K562 (cell line): ENCODE measurements at regions not wholly inside any gene's neighbourhood (a gene's known extent, or its start where the extent isn't known, plus 50 kb on each side); places are given as distances from the start of the nearest gene placed in this dataset.
A peak's percentile ranks its signal among the peaks of the same experiment; 100 is the strongest.

Source experiments
- ATAC-seq: fragments of 200-7000 bp; cut with Tn5 transposase; 3 replicates; pipeline ENCODE4 v1.9.1; 2020; ENCODE audit warnings: moderate library complexity
- BruUV-seq: library from RNA; stranded (reverse); fragments of 400-500 nt; replicated peaks from 2 replicates; lab custom pipeline; 2021; lab: Mats Ljungman, UMichigan
- CTCF ChIA-PET: fragments of 300-600 bp; formaldehyde crosslinking; extraction: SDS; loops from one replicate; lab custom pipeline; 2021; ENCODE audit warnings: low intra/inter-chr PET ratio; lab: Yijun Ruan, JAX
- POLR2A ChIA-PET: fragments of 300-600, 350-650 bp; sonication (Branson Sonifier 250); formaldehyde crosslinking; extraction: SDS; loops from one replicate; lab custom pipeline; 2021; ENCODE audit warnings: antibody characterized with exemption, inconsistent platforms; lab: Yijun Ruan, JAX
- DNase-seq, 4 experiments: peaks; one replicate each; pipeline versions ENCODE4 v3.0.0 to v3.0.0-alpha.2; 2011 to 2018; ENCODE audit warnings: low spot score in 3 of 4, mixed read lengths in 3 of 4; ENCODE audit errors: extremely low read depth in 1 of 4
- FAIRE-seq: peaks from 2 replicates; lab custom pipeline; 2011; peaks lifted over from hg19 to GRCh38; lab: Jason Lieb, UNC
- H2AFZ ChIP-seq: 2 replicates; pipeline ENCODE4 v1.6.0; 2011; ENCODE audit warnings: low read depth, low read length, control low read depth, inconsistent platforms
- H3K27ac ChIP-seq: fragments of 200-600 bp; 3 replicates; pipeline ENCODE4 v1.8.0; 2011; ENCODE audit warnings: low read depth, mild to moderate bottlenecking, control low read depth, inconsistent platforms, low read length, moderate library complexity, mixed read lengths; ENCODE audit errors: extremely low read depth
- H3K27me3 ChIP-seq, 2 experiments: fragments of 300-600 bp in 1 of 2; 2 replicates in 1 of 2; 3 replicates in 1 of 2; pipeline versions ENCODE4 v1.6.0 to v1.8.0; 2011; ENCODE audit warnings: inconsistent platforms in 2 of 2, low read length in 2 of 2, mild to moderate bottlenecking in 1 of 2, mixed read lengths in 1 of 2, moderate library complexity in 1 of 2; ENCODE audit not compliant: control insufficient read depth in 2 of 2, insufficient read depth in 2 of 2
- H3K36me3 ChIP-seq: fragments of 300-600 bp; 3 replicates; pipeline ENCODE4 v1.8.0; 2011; ENCODE audit warnings: mild to moderate bottlenecking, low read length, inconsistent platforms; ENCODE audit not compliant: control insufficient read depth, insufficient read depth
- H3K4me1 ChIP-seq, 2 experiments: fragments of 200-600 bp in 1 of 2; replicated peaks in 1 of 2; 2 replicates in 1 of 2; 3 replicates in 1 of 2; pipeline versions ENCODE4 v1.5.1 to v1.8.0; 2011; ENCODE audit warnings: inconsistent platforms in 2 of 2, low read length in 2 of 2, mild to moderate bottlenecking in 1 of 2, mixed read lengths in 1 of 2, moderate library complexity in 1 of 2; ENCODE audit not compliant: control insufficient read depth in 2 of 2, insufficient read depth in 2 of 2
- H3K4me2 ChIP-seq: 2 replicates; pipeline ENCODE4 v1.6.1; 2011; ENCODE audit warnings: low read length, control low read depth, inconsistent platforms, mixed read lengths; ENCODE audit not compliant: insufficient read depth
- H3K4me3 ChIP-seq: fragments of 200-600 bp; sonication (generic), shearing (Covaris generic); 2 replicates; pipeline ENCODE4 v1.5.1; 2016; ENCODE audit warnings: control low read depth, inconsistent platforms
- H3K79me2 ChIP-seq: fragments of 200-600 bp; 3 replicates; pipeline ENCODE4 v1.8.0; 2011; ENCODE audit warnings: low read length, inconsistent platforms; ENCODE audit not compliant: control insufficient read depth, insufficient read depth
- H3K9ac ChIP-seq, 2 experiments: 2 replicates each; pipeline versions ENCODE4 v1.6.0 to v1.6.1; 2011; ENCODE audit warnings: low read depth in 2 of 2, low read length in 2 of 2, control low read depth in 1 of 2, inconsistent platforms in 1 of 2, mild to moderate bottlenecking in 1 of 2, mixed read lengths in 1 of 2; ENCODE audit not compliant: insufficient read depth in 1 of 2
- H3K9me1 ChIP-seq: one replicate; pipeline ENCODE4 v1.6.0; 2011; ENCODE audit warnings: inconsistent platforms, mild to moderate bottlenecking, low read length, moderate library complexity; ENCODE audit not compliant: control insufficient read depth, insufficient read depth
- H3K9me3 ChIP-seq: replicated peaks from 2 replicates; pipeline ENCODE4 v1.5.1; 2011; ENCODE audit warnings: low read depth, low read length, inconsistent platforms; ENCODE audit not compliant: control insufficient read depth, insufficient read depth
- H4K20me1 ChIP-seq: replicated peaks from 2 replicates; pipeline ENCODE4 v1.6.1; 2011; ENCODE audit warnings: low read length, inconsistent platforms, mixed read lengths; ENCODE audit not compliant: control insufficient read depth, insufficient read depth
- CEBPG ChIP-seq, 3 experiments: fragments of 200-800 bp in 1 of 3; sonication (Bioruptor generic) in 1 of 3; sonication (generic) in 1 of 3; formaldehyde crosslinking in 1 of 3; IDR thresholded peaks in 2 of 3; conservative IDR thresholded peaks in 1 of 3; 2 replicates each; pipeline versions ENCODE4 v1.6.1 to v1.8.0; 2016 to 2022; ENCODE audit warnings: missing compliant biosample characterization in 2 of 3, missing genetic modification characterization in 2 of 3, mild to moderate bottlenecking in 1 of 3, missing genetic modification reagents in 1 of 3
- HDAC6 ChIP-seq: IDR thresholded peaks from 2 replicates; pipeline ENCODE4 v1.6.1; 2012; ENCODE audit warnings: low read depth, mild to moderate bottlenecking, control low read depth, inconsistent platforms, low read length, moderate library complexity
- HMG20B ChIP-seq: fragments of 250-450 bp; sonication (Bioruptor Pico); IDR thresholded peaks from 2 replicates; pipeline ENCODE4 v1.5.0; 2021; ENCODE audit warnings: mild to moderate bottlenecking
- MYBL2 ChIP-seq, 2 experiments: fragments of 450-650 bp in 1 of 2; sonication (generic) in 1 of 2; formaldehyde crosslinking in 1 of 2; IDR thresholded peaks; 2 replicates each; pipeline versions ENCODE4 v1.6.1 to v1.8.1; 2017 to 2022; ENCODE audit warnings: borderline replicate concordance in 1 of 2, inconsistent platforms in 1 of 2, low read depth in 1 of 2, mild to moderate bottlenecking in 1 of 2, missing genetic modification reagents in 1 of 2, moderate library complexity in 1 of 2
- NEUROD1 ChIP-seq: fragments of 150-350 bp; IDR thresholded peaks from 2 replicates; pipeline ENCODE4 v1.6.1; 2014; ENCODE audit warnings: borderline replicate concordance, low read length, low read depth; ENCODE audit not compliant: partially characterized antibody
- WGBS: fragments of 100-300 bp; shearing (Covaris generic); methylation state at CpG from one replicate; pipeline ENCODE4 v1.1.6; 2016; ENCODE audit warnings: low coverage, mixed read lengths; ENCODE audit not compliant: insufficient coverage; ENCODE audit errors: missing lambda C conversion rate; 5-methylcytosine and 5-hydroxymethylcytosine counted together
- in situ Hi-C: fragments of 300-500 bp; cut with MboI; formaldehyde crosslinking; loops from 4 replicates; pipeline ENCODE4 v1.15.0; 2018; ENCODE audit warnings: inconsistent platforms, mixed read lengths
- intact Hi-C: fragments of 100-400 bp; cut with micrococcal nuclease; formaldehyde crosslinking; loops from 2 replicates; pipeline ENCODE4 v1.14.2; 2022
- TF ChIP-seq, protein P1 (sequence below), 3 experiments: IDR thresholded peaks in 2 of 3; conservative IDR thresholded peaks in 1 of 3; 2 replicates each; pipeline ENCODE4 v1.5.1; 2011 to 2012; ENCODE audit warnings: low read length in 3 of 3, mild to moderate bottlenecking in 3 of 3, control low read depth in 2 of 3, improper control_type of control experiment in 1 of 3, inconsistent platforms in 1 of 3, low read depth in 1 of 3, mixed read lengths in 1 of 3, moderate library complexity in 1 of 3; ENCODE audit not compliant: insufficient read depth in 2 of 3

DNA sequence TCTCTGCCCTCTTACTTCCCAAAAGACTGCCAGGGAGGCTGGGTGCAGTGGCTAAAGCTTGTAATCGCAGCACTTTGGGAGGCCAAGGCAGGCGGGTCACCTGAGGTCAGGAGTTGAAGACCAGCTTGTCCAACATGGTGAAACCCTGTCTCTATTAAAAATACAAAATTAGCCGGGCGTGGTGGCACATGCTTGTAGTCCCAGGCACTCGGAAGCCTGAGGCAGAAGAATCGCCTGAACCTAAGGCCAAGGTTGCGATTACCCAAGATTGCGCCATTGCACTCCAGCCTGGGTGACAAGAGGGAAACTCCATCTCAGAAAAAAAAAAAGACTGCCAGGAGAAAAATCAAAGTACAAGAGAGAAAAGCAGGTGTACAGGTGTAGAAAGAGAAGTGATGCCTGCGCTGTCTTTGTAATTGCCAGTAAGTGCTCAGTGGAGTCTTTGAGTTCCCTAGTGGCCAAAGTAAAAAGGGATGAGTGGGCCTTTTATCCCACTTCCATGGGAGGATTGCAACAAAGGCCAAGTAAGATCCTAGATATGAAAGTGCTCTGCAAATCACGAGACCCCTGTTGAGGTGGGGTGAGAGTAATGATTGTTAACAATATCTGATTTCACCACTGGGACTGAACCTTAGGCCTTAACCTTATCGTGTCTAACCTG is 94.7 kb upstream of the WNT4 start:
- H3K9me3 ChIP-seq, result no peaks in the 10 kb centered on the region
- no TSS peak for BruUV-seq
- no peaks in the 10 kb centered on the region for H3K79me2 ChIP-seq
- ChIA-PET POLR2A (no interaction called here), CTCF (no interaction called here)
- H4K20me1 ChIP-seq, result peaks cover 45% of the 10 kb centered on the region
- 9% methylated on average over 11 of the region's 11 CpGs for WGBS
- DNase-seq (no peak), FAIRE-seq (no peak), ATAC-seq (peak; percentile 56)
- H3K36me3 ChIP-seq, result no peaks in the 10 kb centered on the region
- H3K4me3 ChIP-seq, result no peak overlapping the region
- no peak overlapping the region for H3K4me2 ChIP-seq
- H3K9ac ChIP-seq, result no peak overlapping the region
- H3K4me1 ChIP-seq, result peaks cover 0 to 9% of the 10 kb centered on the region in 2 experiments; a peak in 2 of 5 replicates
- H2AFZ ChIP-seq, result no peak overlapping the region
- in situ Hi-C loops (no loop called here), intact Hi-C loops (no loop called here)
- H3K9me1 ChIP-seq, result peaks cover 3% of the 10 kb centered on the region
- TF ChIP-seq NEUROD1 (no peak), HDAC6 (no peak), MYBL2 (IDR thresholded peaks at IDR 0.05; ENCODE audit: low read depth) (no peak), MYBL2 (CRISPR knock-in tag; IDR thresholded peaks at IDR 0.05; ENCODE audit: borderline replicate concordance) (no peak), CEBPG (CRISPR knock-in tag; IDR thresholded peaks at IDR 0.05) (peak; percentile 43), CEBPG (tag; conservative IDR thresholded peaks at IDR 0.05 in 1 of 2, IDR thresholded peaks at IDR 0.05 in 1 of 2) (peak in 1 of 2 experiments; percentile 47; a peak in 2 of 4 replicates), HMG20B (CRISPR knock-in tag) (no peak)
- TF ChIP-seq, protein P1, sequence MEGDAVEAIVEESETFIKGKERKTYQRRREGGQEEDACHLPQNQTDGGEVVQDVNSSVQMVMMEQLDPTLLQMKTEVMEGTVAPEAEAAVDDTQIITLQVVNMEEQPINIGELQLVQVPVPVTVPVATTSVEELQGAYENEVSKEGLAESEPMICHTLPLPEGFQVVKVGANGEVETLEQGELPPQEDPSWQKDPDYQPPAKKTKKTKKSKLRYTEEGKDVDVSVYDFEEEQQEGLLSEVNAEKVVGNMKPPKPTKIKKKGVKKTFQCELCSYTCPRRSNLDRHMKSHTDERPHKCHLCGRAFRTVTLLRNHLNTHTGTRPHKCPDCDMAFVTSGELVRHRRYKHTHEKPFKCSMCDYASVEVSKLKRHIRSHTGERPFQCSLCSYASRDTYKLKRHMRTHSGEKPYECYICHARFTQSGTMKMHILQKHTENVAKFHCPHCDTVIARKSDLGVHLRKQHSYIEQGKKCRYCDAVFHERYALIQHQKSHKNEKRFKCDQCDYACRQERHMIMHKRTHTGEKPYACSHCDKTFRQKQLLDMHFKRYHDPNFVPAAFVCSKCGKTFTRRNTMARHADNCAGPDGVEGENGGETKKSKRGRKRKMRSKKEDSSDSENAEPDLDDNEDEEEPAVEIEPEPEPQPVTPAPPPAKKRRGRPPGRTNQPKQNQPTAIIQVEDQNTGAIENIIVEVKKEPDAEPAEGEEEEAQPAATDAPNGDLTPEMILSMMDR (IDR thresholded peaks at IDR 0.05 in 2 of 3, conservative IDR thresholded peaks at IDR 0.05 in 1 of 3; ENCODE audit: insufficient read depth in 2 of 3, low read depth in 1 of 3, low read length in 3 of 3), result peak in 1 of 3 experiments; percentile 28; a peak in 1 of 6 replicates
- H3K27ac ChIP-seq, result no peak overlapping the region
- H3K27me3 ChIP-seq, result peaks cover 42 to 83% of the 10 kb centered on the region in 2 experiments
